Pancreas (tissue), 10 donors: ENCODE measurements at regions not wholly inside any gene's neighbourhood (a gene's known extent, or its start where the extent isn't known, plus 50 kb on each side); places are given as distances from the start of the nearest gene placed in this dataset.

Experiments used
- ATAC-seq, 4 donors: fragments of 200-7000 bp; cut with Tn5 transposase; one replicate each; pipeline versions ENCODE4 v1.8.0 to v1.9.1; 2020; ENCODE audit warnings: mild to moderate bottlenecking in 4 of 4, moderate library complexity in 4 of 4
- DNase-seq, 6 donors: peaks; one replicate each; pipeline ENCODE4 v3.0.0-alpha.2; 2020
- FAIRE-seq: peaks from 2 replicates; lab custom pipeline; 2012; peaks lifted over from hg19 to GRCh38; lab: Jason Lieb, UNC
- H3K27ac ChIP-seq, 4 donors: fragments of 200-600 bp; sonication (generic); 1 replicate in 3 of 4; 2 replicates in 1 of 4; pipeline versions ENCODE4 v1.5.0 to v1.8.0; 2020
- H3K27me3 ChIP-seq, 4 donors: fragments of 200-600 bp; one replicate each; pipeline ENCODE4 v1.8.0; 2021
- H3K36me3 ChIP-seq, 3 donors: fragments of 200-600 bp; sonication (generic) in 1 of 3; one replicate each; pipeline versions ENCODE4 v1.5.0 to v1.8.0; 2020 to 2021
- H3K4me1 ChIP-seq, 3 donors: fragments of 200-600 bp; one replicate each; pipeline ENCODE4 v1.8.0; 2021
- H3K4me3 ChIP-seq, 4 donors: fragments of 200-600 bp; sonication (generic) in 2 of 4; one replicate each; pipeline versions ENCODE4 v1.5.0 to v1.8.0; 2020 to 2021
- H3K9me3 ChIP-seq, 4 donors: fragments of 200-600 bp; one replicate each; pipeline ENCODE4 v1.8.0; 2021
- CTCF ChIP-seq, 4 donors: fragments of 200-600 bp; sonication (generic) in 3 of 4; IDR thresholded peaks; one replicate each; pipeline versions ENCODE4 v1.5.0 to v1.8.0; 2021; ENCODE audit warnings: antibody characterized with exemption in 4 of 4
- WGBS, 2 donors: extraction: QIAGEN DNeasy Blood & Tissue Kit; methylation state at CpG; one replicate each; pipeline ENCODE4 v1.1.7; 2013; 5-methylcytosine and 5-hydroxymethylcytosine counted together
- intact Hi-C, 3 donors: fragments of 100-400 bp; cut with DNase I; formaldehyde crosslinking; loops; one replicate each; pipeline versions ENCODE4 v1.11.1 to v1.14.2; 2022
- donor health status: healthy with polysubstance abuse.
- donor health status: DM: no; HTN: no; CAD: no; lungs with moderate emphysema.
- donor health status: DM: no; HTN: no; CAD: no.
- donor health status: control.
- donor health status: control.
- donor health status: Bipolar disorder and iron deficiency.
- donor health status: DM: yes; HTN: yes; CAD: no.
- donor health status: DM: no; HTN: no; CAD: no.
- donor health status: DM: no; HTN: no; CAD: no.
- donor health status: DM: yes; HTN: yes; CAD: no.

- no peak for TF ChIP-seq CTCF (IDR thresholded peaks at IDR 0.05)
- ATAC-seq = no peak
- DNase-seq = no peak
- Histone ChIP-seq H3K9me3 (no peaks in the 10 kb centered on the region), H3K4me1 (no peaks in the 10 kb centered on the region), H3K27ac (no peak overlapping the region), H3K27me3 (no peaks in the 10 kb centered on the region), H3K4me3 (no peak overlapping the region), H3K36me3 (no peaks in the 10 kb centered on the region)
- intact Hi-C loops = no loop called here
- FAIRE-seq = no peak
Observed at GRCh38 chr9:75642522-75642921, 248.0 kb upstream of the PCSK5 start.

- no peak overlapping the region for H3K4me3 ChIP-seq
- 34 to 39% methylated on average over 2 of the region's 2 CpGs for WGBS, 2 donors
- ATAC-seq (no peak), FAIRE-seq (no peak), DNase-seq (peak in 1 of 6 donors; percentile 55)
- H3K9me3 ChIP-seq = no peaks in the 10 kb centered on the region
- no peaks in the 10 kb centered on the region for H3K4me1 ChIP-seq
- no peaks in the 10 kb centered on the region for H3K27me3 ChIP-seq
- H3K27ac ChIP-seq = no peak overlapping the region
- H3K36me3 ChIP-seq = no peaks in the 10 kb centered on the region
- intact Hi-C loops = no loop called here
- TF ChIP-seq CTCF (IDR thresholded peaks at IDR 0.05) = no peak
Observed at GRCh38 chr9:75644649-75645048, 245.8 kb upstream of the PCSK5 start.

- no peak for FAIRE-seq
- ATAC-seq = no peak
- DNase-seq = no peak
- Histone ChIP-seq H3K27me3 (no peaks in the 10 kb centered on the region), H3K36me3 (no peaks in the 10 kb centered on the region), H3K4me1 (no peaks in the 10 kb centered on the region), H3K9me3 (no peaks in the 10 kb centered on the region), H3K4me3 (no peak overlapping the region), H3K27ac (no peak overlapping the region)
- TF ChIP-seq CTCF (IDR thresholded peaks at IDR 0.05) = no peak
- intact Hi-C loops = no loop called here
- 74 to 80% methylated on average over 8 of the region's 8 CpGs for whole genome bisulfite sequencing, 2 donors
Observed at GRCh38 chr9:75648034-75648433, 242.4 kb upstream of the PCSK5 start.

- Histone ChIP-seq H3K4me3 (no peak overlapping the region), H3K27ac (no peak overlapping the region), H3K36me3 (no peaks in the 10 kb centered on the region), H3K27me3 (no peaks in the 10 kb centered on the region), H3K4me1 (no peaks in the 10 kb centered on the region), H3K9me3 (no peaks in the 10 kb centered on the region)
- FAIRE-seq (no peak), DNase-seq (no peak), ATAC-seq (no peak)
- 61 to 82% methylated on average over 5 of the region's 5 CpGs for WGBS, 2 donors
- intact Hi-C loops = no loop called here
- TF ChIP-seq CTCF (IDR thresholded peaks at IDR 0.05) = no peak
Observed at GRCh38 chr9:75649060-75649459, 241.4 kb upstream of the PCSK5 start.

- Histone ChIP-seq H3K27me3 (no peaks in the 10 kb centered on the region), H3K9me3 (no peaks in the 10 kb centered on the region), H3K4me1 (no peaks in the 10 kb centered on the region), H3K36me3 (no peaks in the 10 kb centered on the region), H3K4me3 (no peak overlapping the region), H3K27ac (no peak overlapping the region)
- no peak for DNase-seq
- ATAC-seq = no peak
- intact Hi-C loops = no loop called here
- WGBS, 2 donors = 55 to 71% methylated on average over 2 of the region's 2 CpGs
- no peak for TF ChIP-seq CTCF (IDR thresholded peaks at IDR 0.05)
- no peak for FAIRE-seq
Observed at GRCh38 chr9:75651709-75652108, 238.8 kb upstream of the PCSK5 start.
